ENCODE measurements at regions not wholly inside any gene's neighbourhood (a gene's known extent, or its start where the extent isn't known, plus 50 kb on each side); places are given as distances from the start of the nearest gene placed in this dataset.

GRCh38 chr2:201974171-201975100 is 59.2 kb upstream of the FZD7 start:
- peak in 1 of 2 experiments; percentile 32 for DNase-seq
- peaks cover 6% of the 10 kb centered on the region; the same call in 1 of the 2 replicates for H3K4me1 ChIP-seq
- H3K27ac ChIP-seq: no peak overlapping the region
- H3K4me3 ChIP-seq: no peak overlapping the region
- H3K27me3 ChIP-seq: no peaks in the 10 kb centered on the region
- H3K36me3 ChIP-seq: no peaks in the 10 kb centered on the region
- H3K9me3 ChIP-seq (replicated peaks): no peaks in the 10 kb centered on the region

- Histone ChIP-seq H3K4me3 (no peak overlapping the region), H3K4me1 (peaks cover 6% of the 10 kb centered on the region; the same call in 1 of the 2 replicates), H3K36me3 (no peaks in the 10 kb centered on the region), H3K9me3 (replicated peaks) (no peaks in the 10 kb centered on the region), H3K27ac (no peak overlapping the region), H3K27me3 (no peaks in the 10 kb centered on the region)
- no peak for DNase-seq
These were observed 58.2 kb upstream of the FZD7 start for GRCh38 chr2:201975434-201975833.

GRCh38 chr2:201975964-201976612 is 57.6 kb upstream of the FZD7 start:
- Histone ChIP-seq H3K9me3 (replicated peaks) (no peaks in the 10 kb centered on the region), H3K27me3 (no peaks in the 10 kb centered on the region), H3K4me1 (peaks cover 6% of the 10 kb centered on the region; the same call in 1 of the 2 replicates), H3K27ac (no peak overlapping the region), H3K4me3 (no peak overlapping the region), H3K36me3 (no peaks in the 10 kb centered on the region)
- DNase-seq: no peak

DNA sequence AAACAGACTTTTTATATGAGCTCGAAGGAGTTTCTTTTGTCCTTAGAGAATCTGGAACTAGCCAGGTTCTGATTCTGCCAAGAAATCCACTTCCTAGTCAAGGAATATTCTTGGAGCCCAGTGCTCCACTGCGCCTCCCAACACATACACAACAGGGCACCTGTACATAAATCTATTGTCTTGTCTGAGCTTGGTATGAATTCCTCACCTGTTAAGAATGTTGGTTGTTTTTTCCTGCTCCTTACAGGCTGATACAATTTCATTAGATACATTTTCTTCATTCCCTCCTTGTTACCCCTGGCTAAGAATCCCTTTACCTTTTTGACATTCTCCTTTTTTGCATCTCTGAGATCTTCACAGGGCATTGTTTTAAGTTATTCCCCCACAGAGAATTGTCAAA is 56.0 kb upstream of the FZD7 start:
- H3K4me1 ChIP-seq: peaks cover 6% of the 10 kb centered on the region; the same call in 1 of the 2 replicates
- no peak overlapping the region for H3K27ac ChIP-seq
- no peak for DNase-seq
- H3K9me3 ChIP-seq (replicated peaks): no peaks in the 10 kb centered on the region
- H3K27me3 ChIP-seq: no peaks in the 10 kb centered on the region
- no peaks in the 10 kb centered on the region for H3K36me3 ChIP-seq
- H3K4me3 ChIP-seq: no peak overlapping the region

DNA sequence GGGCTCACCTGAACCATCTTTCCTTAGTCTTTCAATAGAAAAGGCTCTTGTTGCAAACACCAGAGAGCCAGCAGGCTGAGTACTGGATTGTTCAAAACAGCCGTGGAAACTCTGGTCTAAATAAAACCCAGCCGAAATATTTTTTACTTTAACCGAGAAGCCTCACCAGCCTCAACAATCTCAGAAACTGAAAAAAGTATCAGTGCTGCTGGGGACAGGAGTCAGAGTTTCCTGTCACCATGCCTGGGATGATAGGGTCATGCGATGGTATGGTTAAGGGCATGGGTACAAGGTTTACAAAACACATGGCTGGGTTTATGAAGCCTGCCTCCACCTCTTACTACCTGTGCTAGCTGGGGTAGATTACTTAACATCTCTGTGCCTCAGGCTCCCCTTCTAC is 55.3 kb upstream of the FZD7 start:
- Histone ChIP-seq H3K9me3 (replicated peaks) (no peaks in the 10 kb centered on the region), H3K27me3 (no peaks in the 10 kb centered on the region), H3K27ac (no peak overlapping the region), H3K4me3 (no peak overlapping the region), H3K36me3 (no peaks in the 10 kb centered on the region), H3K4me1 (peaks cover 6% of the 10 kb centered on the region; the same call in 1 of the 2 replicates)
- no peak for DNase-seq

DNA sequence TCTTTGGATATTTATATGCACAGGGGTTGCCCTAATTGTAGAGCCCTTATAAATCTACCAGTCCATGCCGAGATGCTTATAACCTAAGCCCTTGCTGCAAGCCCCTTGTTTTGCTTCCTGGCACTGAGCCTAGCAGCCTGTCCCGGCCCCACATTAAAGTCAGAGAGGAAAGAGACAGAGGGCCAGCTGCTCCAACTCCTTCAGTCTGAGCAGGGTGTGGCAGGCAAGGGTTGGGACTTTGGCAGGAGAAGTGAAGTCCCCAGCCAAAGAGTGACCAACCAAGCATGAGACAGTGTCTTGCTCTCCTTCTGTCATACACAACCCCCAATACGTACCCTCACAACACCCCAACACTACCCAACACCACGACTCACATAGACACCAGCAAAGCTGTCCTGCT is 54.7 kb upstream of the FZD7 start:
- DNase-seq: peak; percentile 71 to 79
- Histone ChIP-seq H3K36me3 (no peaks in the 10 kb centered on the region), H3K27ac (no peak overlapping the region), H3K4me1 (peaks cover 6% of the 10 kb centered on the region; the same call in 1 of the 2 replicates), H3K4me3 (no peak overlapping the region), H3K9me3 (replicated peaks) (no peaks in the 10 kb centered on the region), H3K27me3 (no peaks in the 10 kb centered on the region)

- Histone ChIP-seq H3K36me3 (no peaks in the 10 kb centered on the region), H3K4me1 (no peaks in the 10 kb centered on the region), H3K9me3 (replicated peaks) (no peaks in the 10 kb centered on the region), H3K27ac (no peak overlapping the region), H3K27me3 (no peaks in the 10 kb centered on the region), H3K4me3 (no peak overlapping the region)
- no peak for DNase-seq
These were observed 53.2 kb upstream of the FZD7 start for GRCh38 chr2:201980389-201980821.

- Histone ChIP-seq H3K4me3 (no peak overlapping the region), H3K27ac (no peak overlapping the region), H3K9me3 (replicated peaks) (no peaks in the 10 kb centered on the region)
These were observed 52.7 kb upstream of the FZD7 start for GRCh38 chr2:201980946-201981345.

DNA sequence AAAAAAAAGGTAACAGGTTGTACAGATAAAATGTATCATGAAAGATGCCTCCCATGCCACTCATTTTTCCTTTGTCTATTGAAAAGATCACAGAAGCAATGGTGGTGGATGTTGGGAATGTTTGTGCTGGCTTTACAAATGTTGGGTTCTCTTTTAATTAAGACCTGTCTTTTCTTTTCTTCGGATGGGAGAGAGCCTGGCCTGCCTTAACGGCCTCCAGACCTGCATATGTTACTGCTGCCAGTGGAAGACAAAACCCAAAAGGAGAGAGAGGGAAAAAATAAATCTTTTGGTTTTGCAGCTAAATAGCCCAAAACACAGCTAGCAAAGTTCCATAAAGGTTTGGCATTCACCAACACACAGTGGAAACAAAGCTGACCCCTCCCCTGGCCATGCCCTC is 50.5 kb upstream of the FZD7 start:
- Histone ChIP-seq H3K4me3 (no peak overlapping the region), H3K4me1 (0 out of 2 replicates have a peak, but pooled peaks cover 4% of the 10 kb centered on the region), H3K9me3 (replicated peaks) (no peaks in the 10 kb centered on the region), H3K36me3 (no peaks in the 10 kb centered on the region), H3K27ac (no peak overlapping the region), H3K27me3 (no peaks in the 10 kb centered on the region)
- no peak for DNase-seq

More at GRCh38 chr2:201980946-201981345, 52.7 kb upstream of the FZD7 start:
- Histone ChIP-seq H3K27me3 (no peaks in the 10 kb centered on the region), H3K4me1 (no peaks in the 10 kb centered on the region), H3K36me3 (no peaks in the 10 kb centered on the region)
- DNase-seq: no peak

- Histone ChIP-seq H3K27ac (no peak overlapping the region), H3K4me1 (0 out of 2 replicates have a peak, but pooled peaks cover 4% of the 10 kb centered on the region), H3K27me3 (no peaks in the 10 kb centered on the region), H3K9me3 (replicated peaks) (no peaks in the 10 kb centered on the region), H3K4me3 (no peak overlapping the region), H3K36me3 (no peaks in the 10 kb centered on the region)
- no peak for DNase-seq
These were observed 49.9 kb upstream of the FZD7 start for GRCh38 chr2:201983800-201984199.
